GM21367 (cell line): ENCODE measurements at regions not wholly inside any gene's neighbourhood (a gene's known extent, or its start where the extent isn't known, plus 50 kb on each side); places are given as distances from the start of the nearest gene placed in this dataset.

Experiments
- ATAC-seq: cut with Tn5 transposase; IDR thresholded peaks from one replicate; pipeline ENCODE4 v1.9.1; 2021; ENCODE audit not compliant: unreplicated experiment

- ATAC-seq = no peak
These were observed 521.9 kb downstream of the EPHA4 start for GRCh38 chr2:221050020-221050795.

GRCh38 chr2:221051162-221051561, 520.9 kb downstream of the EPHA4 start:
- no peak for ATAC-seq

- ATAC-seq = no peak
These were observed 511.7 kb downstream of the EPHA4 start for GRCh38 chr2:221060376-221060775.

GRCh38 chr2:221063568-221063967, 508.5 kb downstream of the EPHA4 start:
- no peak for ATAC-seq

- no peak for ATAC-seq
These were observed 507.8 kb downstream of the EPHA4 start for GRCh38 chr2:221064058-221064854.

GRCh38 chr2:221064880-221065279, 507.2 kb downstream of the EPHA4 start:
- ATAC-seq = no peak

GRCh38 chr2:221068123-221068522, 504.0 kb downstream of the EPHA4 start:
- ATAC-seq = no peak

GRCh38 chr2:221070106-221070505, 502.0 kb downstream of the EPHA4 start:
- ATAC-seq = no peak

- no peak for ATAC-seq
These were observed 498.6 kb downstream of the EPHA4 start for GRCh38 chr2:221073326-221074049.

GRCh38 chr2:221074238-221074637, 497.9 kb downstream of the EPHA4 start:
- no peak for ATAC-seq

GRCh38 chr2:221075203-221075602, 496.9 kb downstream of the EPHA4 start:
- no peak for ATAC-seq

- no peak for ATAC-seq
These were observed 494.9 kb downstream of the EPHA4 start for GRCh38 chr2:221077251-221077650.

- no peak for ATAC-seq
These were observed 494.3 kb downstream of the EPHA4 start for GRCh38 chr2:221077799-221078198.

- ATAC-seq = no peak
These were observed 486.7 kb downstream of the EPHA4 start for GRCh38 chr2:221085341-221085900.

GRCh38 chr2:221085936-221086335, 486.2 kb downstream of the EPHA4 start:
- ATAC-seq = no peak

- ATAC-seq = no peak
These were observed 484.3 kb downstream of the EPHA4 start for GRCh38 chr2:221087779-221088178.

GRCh38 chr2:221088506-221088905, 483.6 kb downstream of the EPHA4 start:
- no peak for ATAC-seq

- ATAC-seq = no peak
These were observed 476.7 kb downstream of the EPHA4 start for GRCh38 chr2:221095356-221095755.

- no peak for ATAC-seq
These were observed 475.2 kb downstream of the EPHA4 start for GRCh38 chr2:221096706-221097567.

GRCh38 chr2:221097568-221097915, 474.6 kb downstream of the EPHA4 start:
- ATAC-seq = no peak
